ENCODE measurements at regions not wholly inside any gene's neighbourhood (a gene's known extent, or its start where the extent isn't known, plus 50 kb on each side); places are given as distances from the start of the nearest gene placed in this dataset.

DNA sequence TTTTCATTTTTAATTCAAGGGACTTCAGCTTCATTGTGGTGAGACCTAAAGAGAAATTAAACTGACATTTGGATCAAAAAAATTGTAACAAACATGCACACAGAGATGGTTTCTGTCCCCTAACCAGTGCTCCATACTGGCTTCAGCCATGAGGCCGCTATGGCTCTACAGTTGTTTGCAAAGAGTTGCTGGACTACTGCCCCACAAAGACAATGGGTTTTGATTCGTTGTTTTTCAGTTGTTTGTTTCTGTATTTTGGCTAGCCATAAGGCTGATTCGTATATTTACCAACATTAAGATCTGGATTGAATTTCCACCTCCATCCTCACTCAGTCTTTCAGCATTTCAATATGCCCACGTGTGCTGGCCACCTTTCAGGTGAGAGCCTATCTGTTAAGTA lies 163.7 kb upstream of the KIF2A start:
- Histone ChIP-seq H3K27ac (no peak overlapping the region), H3K27me3 (no peaks in the 10 kb centered on the region), H3K9me3 (no peaks in the 10 kb centered on the region), H3K4me1 (peaks cover 13 to 17% of the 10 kb centered on the region in 2 donors), H3K4me3 (replicated peaks in 1 of 3) (no peak overlapping the region), H3K36me3 (no peaks in the 10 kb centered on the region)
- no peak for DNase-seq
- TF ChIP-seq, protein P1, sequence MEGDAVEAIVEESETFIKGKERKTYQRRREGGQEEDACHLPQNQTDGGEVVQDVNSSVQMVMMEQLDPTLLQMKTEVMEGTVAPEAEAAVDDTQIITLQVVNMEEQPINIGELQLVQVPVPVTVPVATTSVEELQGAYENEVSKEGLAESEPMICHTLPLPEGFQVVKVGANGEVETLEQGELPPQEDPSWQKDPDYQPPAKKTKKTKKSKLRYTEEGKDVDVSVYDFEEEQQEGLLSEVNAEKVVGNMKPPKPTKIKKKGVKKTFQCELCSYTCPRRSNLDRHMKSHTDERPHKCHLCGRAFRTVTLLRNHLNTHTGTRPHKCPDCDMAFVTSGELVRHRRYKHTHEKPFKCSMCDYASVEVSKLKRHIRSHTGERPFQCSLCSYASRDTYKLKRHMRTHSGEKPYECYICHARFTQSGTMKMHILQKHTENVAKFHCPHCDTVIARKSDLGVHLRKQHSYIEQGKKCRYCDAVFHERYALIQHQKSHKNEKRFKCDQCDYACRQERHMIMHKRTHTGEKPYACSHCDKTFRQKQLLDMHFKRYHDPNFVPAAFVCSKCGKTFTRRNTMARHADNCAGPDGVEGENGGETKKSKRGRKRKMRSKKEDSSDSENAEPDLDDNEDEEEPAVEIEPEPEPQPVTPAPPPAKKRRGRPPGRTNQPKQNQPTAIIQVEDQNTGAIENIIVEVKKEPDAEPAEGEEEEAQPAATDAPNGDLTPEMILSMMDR (IDR thresholded peaks at IDR 0.05): no peak
- intact Hi-C loops (cut with DNase I): no loop called here
- WGBS, 2 donors: 78 to 79% methylated on average over 3 to 4 of the region's 4 CpGs

DNA sequence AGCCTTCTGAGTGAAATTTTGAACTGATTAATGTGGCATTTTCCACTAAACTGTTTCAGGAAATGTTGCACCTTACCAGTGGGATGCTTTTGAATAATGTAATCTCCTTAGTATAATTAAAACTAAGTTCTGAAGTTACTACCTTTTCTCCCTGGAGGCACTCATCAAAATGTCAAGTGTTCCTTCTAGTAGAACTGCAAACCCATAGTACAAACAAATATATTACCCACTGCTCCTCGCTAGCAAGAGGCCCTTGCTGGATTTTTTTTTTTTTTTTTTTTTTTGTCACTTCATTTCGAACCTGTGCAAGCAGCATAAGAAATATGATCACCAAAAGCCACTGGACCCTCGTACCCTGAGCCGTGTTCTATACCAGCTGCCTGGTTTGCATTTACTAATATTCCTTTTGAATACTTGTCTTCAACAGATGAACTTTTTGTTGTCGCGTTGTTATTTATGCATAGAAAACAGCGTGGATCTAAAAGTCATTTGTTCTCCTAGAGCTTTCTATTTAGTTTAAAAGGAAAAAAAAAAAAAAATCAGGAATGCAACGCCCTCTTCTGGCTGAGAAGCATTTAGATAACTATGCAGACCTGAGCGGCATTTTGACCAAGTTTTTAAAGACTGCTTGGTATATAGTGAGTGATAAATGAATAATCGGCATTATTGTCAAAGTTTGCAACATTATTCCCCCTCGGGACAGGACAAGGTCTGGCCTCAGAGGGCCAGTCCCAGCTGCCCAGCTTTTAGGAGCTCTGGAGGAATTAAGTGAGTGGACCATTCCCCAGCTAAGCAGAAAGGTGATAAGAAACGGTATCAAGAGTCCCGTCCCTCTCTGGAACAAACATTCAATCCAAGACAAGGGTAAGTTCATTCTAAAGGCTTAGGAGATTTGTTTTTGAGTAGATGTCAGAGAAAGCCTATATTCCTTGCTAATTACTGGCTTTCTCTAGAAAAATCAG lies 162.5 kb upstream of the KIF2A start:
- no peaks in the 10 kb centered on the region for H3K27me3 ChIP-seq
- H3K4me3 ChIP-seq (replicated peaks in 1 of 3): no peak overlapping the region
- no peaks in the 10 kb centered on the region for H3K9me3 ChIP-seq
- TF ChIP-seq, protein P1 (IDR thresholded peaks at IDR 0.05): peak in 4 of 6 experiments; percentile 13 to 44 (median 30)
- no peak for TF ChIP-seq POLR2A (IDR thresholded peaks at IDR 0.05)
- intact Hi-C loops (cut with DNase I): no loop called here
- 11% methylated on average over 13 of the region's 13 CpGs for WGBS, 2 donors
- no peaks in the 10 kb centered on the region for H3K36me3 ChIP-seq
- no peak for DNase-seq
- peaks cover 13 to 17% of the 10 kb centered on the region in 2 donors for H3K4me1 ChIP-seq
- H3K27ac ChIP-seq: peak overlapping the region in 1 of 3 donors; percentile 51

DNA sequence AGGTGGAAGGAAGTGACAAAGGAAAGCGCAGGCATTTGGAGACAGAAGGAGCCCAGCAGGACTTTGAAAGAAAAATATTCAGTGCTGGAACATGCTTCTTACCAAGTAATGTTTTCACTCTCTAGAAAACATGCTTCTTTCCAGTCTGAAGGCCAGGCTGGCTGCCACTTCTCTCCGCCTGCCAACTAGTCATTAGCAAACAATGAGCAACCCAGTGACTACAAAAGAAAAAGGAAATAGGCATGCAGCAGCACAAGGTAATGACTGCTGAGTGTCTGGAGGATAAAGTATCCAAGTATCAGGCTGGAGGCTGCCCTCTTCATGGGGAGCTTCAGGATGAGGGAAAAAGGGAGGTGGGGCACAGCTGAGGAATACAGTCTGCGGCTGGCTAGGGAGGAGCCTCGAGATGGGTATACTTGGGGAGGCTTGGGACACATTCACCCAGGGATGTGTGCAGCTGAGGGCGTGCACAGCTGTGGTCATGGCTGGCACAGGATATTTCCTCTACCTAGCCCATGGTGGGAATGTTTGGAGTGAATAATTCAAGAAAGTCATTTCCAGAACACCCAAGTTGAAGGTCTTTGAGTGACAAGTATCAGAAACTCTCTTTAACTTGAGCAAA lies 161.5 kb upstream of the KIF2A start:
- Histone ChIP-seq H3K27me3 (no peaks in the 10 kb centered on the region), H3K4me3 (replicated peaks in 1 of 3) (no peak overlapping the region), H3K9me3 (no peaks in the 10 kb centered on the region), H3K27ac (peak overlapping the region in 1 of 3 donors; percentile 51), H3K4me1 (peaks cover 13 to 17% of the 10 kb centered on the region in 2 donors), H3K36me3 (no peaks in the 10 kb centered on the region)
- intact Hi-C loops (cut with DNase I): no loop called here
- WGBS, 2 donors: 43 to 52% methylated on average over 5 of the region's 5 CpGs
- TF ChIP-seq, protein P1 (IDR thresholded peaks at IDR 0.05): no peak
- TF ChIP-seq POLR2A (IDR thresholded peaks at IDR 0.05): no peak
- peak; percentile 68 to 77 for DNase-seq

DNA sequence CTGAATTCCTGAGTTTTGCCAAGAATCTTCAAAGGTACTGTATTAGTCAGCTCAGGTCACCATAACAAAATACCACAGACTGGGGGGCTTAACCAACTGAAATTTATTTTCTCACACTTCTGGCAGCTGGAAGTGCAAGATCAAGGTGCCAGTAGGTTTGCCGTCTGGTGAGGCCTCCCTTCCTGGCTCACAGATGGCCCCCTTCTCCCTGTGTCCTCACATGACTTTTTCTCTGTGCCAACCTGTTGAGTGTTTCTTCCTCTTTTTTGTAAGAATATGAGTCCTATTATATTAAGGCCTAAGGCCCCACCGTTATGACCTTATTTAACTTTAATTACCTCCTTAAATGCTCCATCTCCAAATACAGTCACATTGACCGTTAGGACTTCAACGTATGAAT lies 156.1 kb upstream of the KIF2A start:
- no peak for TF ChIP-seq POLR2A (IDR thresholded peaks at IDR 0.05)
- TF ChIP-seq, protein P1 (IDR thresholded peaks at IDR 0.05): no peak
- no peak for DNase-seq
- no peak overlapping the region for H3K4me3 ChIP-seq (replicated peaks in 1 of 3)
- H3K9me3 ChIP-seq: no peaks in the 10 kb centered on the region
- no peaks in the 10 kb centered on the region for H3K4me1 ChIP-seq
- H3K27me3 ChIP-seq: no peaks in the 10 kb centered on the region
- intact Hi-C loops (cut with DNase I): no loop called here
- H3K36me3 ChIP-seq: no peaks in the 10 kb centered on the region
- H3K27ac ChIP-seq: no peak overlapping the region
- 82 to 86% methylated on average over 4 of the region's 4 CpGs for WGBS, 2 donors
